HG03039 (cell line): ENCODE measurements at regions not wholly inside any gene's neighbourhood (a gene's known extent, or its start where the extent isn't known, plus 50 kb on each side); places are given as distances from the start of the nearest gene placed in this dataset.

Experiments
- ATAC-seq: cut with Tn5 transposase; IDR thresholded peaks from one replicate; pipeline ENCODE4 v1.9.1; 2021; ENCODE audit warnings: mild to moderate bottlenecking, moderate library complexity; ENCODE audit not compliant: unreplicated experiment

DNA sequence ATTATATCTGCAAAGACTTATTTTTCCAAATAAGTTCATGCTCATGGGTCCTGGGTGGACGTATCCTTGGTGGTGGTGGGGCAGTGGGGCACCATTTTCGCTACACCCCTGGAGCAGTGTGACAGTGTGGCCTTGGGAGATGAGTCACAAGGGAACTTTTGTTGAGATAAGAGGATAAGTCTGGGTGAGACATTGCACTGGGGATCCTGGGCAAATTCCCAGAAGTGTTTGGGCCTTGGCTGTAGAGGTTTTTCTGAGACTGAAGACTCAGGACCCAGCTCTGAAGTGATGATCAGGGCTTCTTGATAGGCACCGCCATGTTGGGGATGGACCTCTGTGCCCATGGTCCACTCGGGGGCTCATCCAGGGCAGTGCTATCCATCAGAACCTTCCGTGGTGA is 149.4 kb downstream of the MACROH2A1 start:
- no peak for ATAC-seq

DNA sequence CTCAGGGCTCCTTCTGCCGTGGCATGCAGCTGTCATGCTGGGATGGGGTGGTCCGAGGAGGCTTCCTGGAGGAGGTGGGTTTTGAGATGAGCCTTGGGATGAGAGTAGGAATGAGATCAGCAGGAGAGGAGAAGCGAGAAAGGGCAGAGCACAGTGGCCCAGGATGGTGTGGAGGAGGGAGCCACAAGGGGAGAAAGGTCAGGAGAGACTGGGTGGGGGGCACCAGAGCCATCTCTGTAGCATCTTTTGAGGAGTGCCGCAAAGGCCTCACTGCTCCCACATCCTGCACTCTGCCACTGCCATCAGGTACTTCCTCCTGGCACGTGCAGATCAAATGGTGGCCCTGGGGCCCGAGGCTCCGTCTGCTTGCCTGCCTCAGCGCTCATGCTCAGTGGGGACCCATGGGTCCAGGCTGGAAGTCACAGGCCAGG is 150.2 kb downstream of the MACROH2A1 start:
- no peak for ATAC-seq

- no peak for ATAC-seq
Observed at GRCh38 chr5:135246923-135247795, 151.9 kb downstream of the MACROH2A1 start.

GRCh38 chr5:135246605-135246922 is 152.5 kb downstream of the MACROH2A1 start:
- no peak for ATAC-seq

- no peak for ATAC-seq
Observed at GRCh38 chr5:135245521-135246499, 153.2 kb downstream of the MACROH2A1 start.

DNA sequence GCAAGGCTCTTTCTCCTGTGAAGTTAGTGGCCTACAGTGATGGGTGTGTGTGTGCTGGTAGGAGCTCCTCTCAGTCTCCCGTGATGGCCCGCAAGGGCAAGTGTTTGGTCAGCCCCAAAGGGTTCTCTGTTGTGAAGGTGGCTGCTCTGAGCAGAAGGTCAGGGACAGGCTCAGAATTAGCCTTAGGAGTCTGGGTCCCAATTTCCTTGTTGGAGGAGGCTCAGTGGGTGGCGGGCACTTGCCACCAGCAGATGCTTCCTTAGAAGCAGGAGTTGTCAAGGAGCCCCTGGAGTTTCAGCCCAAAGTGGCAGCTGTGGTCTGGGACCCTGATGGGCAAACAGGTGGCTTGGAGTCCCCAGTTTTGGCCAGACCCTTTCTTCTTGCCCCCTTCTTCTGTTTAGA is 154.4 kb downstream of the MACROH2A1 start:
- ATAC-seq, result no peak

DNA sequence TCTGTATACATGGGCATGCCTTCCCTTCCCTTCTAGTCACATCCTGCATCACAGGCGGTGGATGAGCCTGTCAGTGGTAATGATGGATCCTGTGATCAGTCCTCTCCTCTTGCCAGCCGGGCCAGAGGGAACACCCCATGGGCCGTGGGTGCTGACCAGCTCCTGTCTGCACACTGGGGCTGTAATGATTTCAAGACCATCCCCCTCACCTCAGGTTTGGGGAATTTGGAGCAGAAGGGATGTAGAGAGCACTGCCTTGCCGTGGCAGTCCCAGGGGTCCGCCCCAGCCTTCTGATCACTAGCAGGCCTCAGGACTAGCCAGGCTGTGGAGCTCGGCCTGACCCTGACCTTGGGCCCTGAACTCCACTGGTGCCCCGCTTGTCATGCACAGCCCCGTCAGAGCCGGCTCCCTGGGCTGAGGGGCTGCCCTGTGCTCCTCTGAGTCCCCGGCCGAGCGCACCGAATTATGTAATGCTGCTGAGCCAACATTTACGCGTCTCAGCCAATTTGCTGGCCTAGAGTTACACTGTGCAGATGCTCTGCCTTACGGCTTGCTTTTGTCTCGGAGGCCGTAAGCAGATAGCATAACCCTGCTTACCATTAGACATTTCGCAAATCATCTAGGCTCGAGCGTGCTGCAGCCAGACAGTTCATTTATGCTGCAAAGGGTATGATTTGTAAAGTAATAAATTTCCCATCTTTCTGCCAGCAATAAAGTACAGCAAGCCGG is 155.3 kb downstream of the MACROH2A1 start:
- no peak for ATAC-seq

- ATAC-seq, result no peak
Observed at GRCh38 chr5:135242866-135243555, 156.0 kb downstream of the MACROH2A1 start.

GRCh38 chr5:135242021-135242865 is 156.8 kb downstream of the MACROH2A1 start:
- ATAC-seq, result no peak

DNA sequence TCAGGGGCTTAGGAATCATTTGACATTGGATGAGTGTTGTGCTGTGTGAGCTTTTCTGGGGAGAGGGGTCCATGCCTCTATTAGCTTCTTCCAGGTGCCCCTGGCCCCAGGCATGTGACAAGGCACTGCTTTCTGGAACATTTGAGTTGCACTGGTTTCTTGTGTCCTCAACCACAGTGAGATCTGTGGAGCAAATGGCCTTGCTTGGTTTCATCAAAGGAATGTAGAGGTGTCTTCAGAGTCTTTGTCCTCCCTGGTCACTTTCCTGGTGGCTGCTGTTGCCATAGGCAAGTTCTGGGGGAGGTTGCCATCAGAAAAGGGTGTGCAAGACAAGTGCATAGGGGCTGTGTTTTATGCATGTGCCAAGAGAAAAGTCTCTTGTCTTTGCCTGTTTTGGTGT is 157.5 kb downstream of the MACROH2A1 start:
- ATAC-seq, result no peak

GRCh38 chr5:135240781-135241360 is 158.2 kb downstream of the MACROH2A1 start:
- ATAC-seq, result no peak

- ATAC-seq, result no peak
Observed at GRCh38 chr5:135240283-135240633, 158.8 kb downstream of the MACROH2A1 start.

DNA sequence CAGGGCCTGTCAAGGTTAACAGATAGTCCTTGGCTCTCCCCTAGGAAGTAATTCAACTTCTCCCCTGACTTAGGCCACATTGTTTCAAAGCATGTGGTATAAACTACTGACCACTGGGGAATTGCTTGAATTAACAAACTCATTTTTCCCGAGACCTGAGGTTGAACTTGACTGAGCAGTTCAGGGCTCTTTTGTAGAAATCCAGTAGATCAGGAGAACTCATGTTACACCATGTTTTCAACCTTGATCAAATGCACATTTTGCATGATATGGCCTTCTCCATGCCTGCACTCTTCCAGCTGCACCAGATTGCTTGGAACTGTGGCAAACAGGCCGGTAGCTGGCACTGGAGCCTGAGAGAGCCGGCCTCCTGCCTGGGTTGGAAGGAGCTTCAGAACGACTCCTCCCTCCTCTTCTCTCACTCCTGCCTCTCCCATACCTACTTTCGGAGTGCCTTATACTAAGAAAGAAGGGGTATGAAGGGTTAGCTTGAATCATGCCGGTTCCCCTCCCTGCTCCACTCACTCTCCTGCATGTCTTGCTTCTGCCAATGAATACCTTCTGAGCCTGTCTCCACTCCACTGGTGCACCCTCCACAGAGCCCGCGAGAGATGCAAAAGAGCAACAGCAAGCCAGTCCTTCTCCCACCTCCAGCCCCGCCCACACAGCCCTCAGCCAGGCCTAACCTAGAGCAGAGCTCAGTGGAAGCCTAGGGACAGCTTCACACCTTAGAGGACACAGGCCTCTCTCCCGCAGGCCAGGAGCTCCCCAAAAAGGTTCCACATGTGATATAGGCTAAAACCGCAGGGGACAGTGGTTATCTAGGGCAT is 159.4 kb downstream of the MACROH2A1 start:
- ATAC-seq, result no peak

DNA sequence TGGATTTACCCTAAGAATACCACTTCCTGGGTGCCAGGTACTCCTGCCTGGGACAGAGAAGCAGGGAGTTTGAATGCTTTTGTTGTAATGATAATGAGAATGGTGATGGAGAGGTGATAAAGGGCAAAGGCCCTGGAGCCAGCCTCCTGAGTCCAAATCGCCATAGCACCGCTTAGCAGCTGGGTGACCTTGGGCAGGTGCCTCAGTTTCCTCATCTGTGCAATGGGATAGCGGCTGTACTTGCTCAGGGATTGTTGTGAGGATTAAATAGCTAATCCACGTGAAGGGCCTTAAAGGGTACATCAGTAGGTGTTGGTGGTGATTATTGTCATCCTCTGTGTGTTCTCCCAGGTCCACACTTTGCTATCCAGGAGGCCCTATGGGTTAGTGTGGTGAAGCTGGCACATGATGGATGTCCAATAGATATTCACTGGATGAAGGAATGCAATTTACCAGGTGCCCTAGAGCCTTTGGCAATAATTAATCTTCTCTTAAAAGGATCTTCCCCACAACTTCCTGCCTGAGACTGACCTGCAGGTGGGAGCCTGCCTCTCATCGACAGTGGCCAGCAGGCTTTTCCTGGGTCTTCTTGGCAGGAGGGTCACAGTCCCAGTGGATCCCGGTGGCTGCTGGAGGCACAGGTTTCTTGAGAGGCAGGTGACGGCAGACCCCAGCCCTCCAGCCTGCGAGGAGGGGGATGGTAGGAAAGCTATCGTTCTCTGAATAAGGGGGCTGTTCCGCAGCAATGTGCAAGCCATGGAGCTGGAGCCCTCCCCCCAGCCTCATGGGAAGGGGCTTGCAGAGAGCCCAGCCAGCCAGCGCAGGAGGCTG is 160.2 kb downstream of the MACROH2A1 start:
- no peak for ATAC-seq

DNA sequence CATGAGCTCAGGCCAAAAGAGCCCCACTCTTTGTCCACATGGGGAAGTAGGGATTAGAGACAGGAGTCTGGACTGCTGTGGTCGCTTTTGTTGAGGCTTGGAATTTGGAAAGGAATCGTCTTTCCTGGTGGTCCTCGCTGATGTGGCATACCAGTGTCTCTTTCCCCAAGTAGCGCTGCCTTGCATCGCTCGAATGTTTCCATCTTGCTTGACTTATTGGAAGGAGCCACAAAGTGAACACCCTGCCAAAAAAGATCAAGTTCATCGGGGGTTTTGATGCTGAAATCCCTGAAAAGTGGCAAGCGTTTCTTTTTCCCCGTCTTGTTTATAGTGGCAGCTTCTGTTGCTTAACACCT is 161.3 kb downstream of the MACROH2A1 start:
- ATAC-seq, result no peak

GRCh38 chr5:135236908-135237747 is 161.9 kb downstream of the MACROH2A1 start:
- no peak for ATAC-seq
